Upper lobe of left lung (tissue), 6 donors: ENCODE measurements at regions not wholly inside any gene's neighbourhood (a gene's known extent, or its start where the extent isn't known, plus 50 kb on each side); places are given as distances from the start of the nearest gene placed in this dataset.

Experiments used
- ATAC-seq, 2 donors: fragments of 200-7000 bp; cut with Tn5 transposase; one replicate each; pipeline ENCODE4 v1.9.1; 2022; ENCODE audit warnings: mild to moderate bottlenecking in 2 of 2, moderate library complexity in 2 of 2; ENCODE audit not compliant: low FRiP score in 2 of 2
- DNase-seq, 2 donors: peaks; one replicate each; pipeline ENCODE4 v3.0.0-alpha.2; 2019 to 2020
- H3K27ac ChIP-seq, 4 donors: fragments of 200-600 bp; sonication (generic); one replicate each; pipeline ENCODE4 v1.5.1; 2016 to 2019
- H3K27me3 ChIP-seq, 4 donors: fragments of 200-600 bp; sonication (generic); one replicate each; pipeline ENCODE4 v1.5.1; 2017 to 2019
- H3K36me3 ChIP-seq, 4 donors: fragments of 200-600 bp; sonication (generic); one replicate each; pipeline ENCODE4 v1.5.1; 2016 to 2019
- H3K4me1 ChIP-seq, 4 donors: fragments of 200-600 bp; sonication (generic); one replicate each; pipeline ENCODE4 v1.5.1; 2018 to 2019
- H3K4me3 ChIP-seq, 4 donors: fragments of 200-600 bp; sonication (generic); one replicate each; pipeline ENCODE4 v1.5.1; 2017 to 2019; ENCODE audit warnings: mild to moderate bottlenecking in 2 of 4, moderate library complexity in 1 of 4
- H3K9me3 ChIP-seq, 4 donors: fragments of 200-600 bp; sonication (generic); one replicate each; pipeline ENCODE4 v1.5.1; 2018 to 2019
- CTCF ChIP-seq, 6 experiments: fragments of 450-650 bp in 4 of 6; fragments of 200-600 bp in 2 of 6; sonication (generic) in 2 of 6; IDR thresholded peaks; one replicate each; pipeline ENCODE4 v1.5.1; 2016 to 2019; ENCODE audit warnings: antibody characterized with exemption in 6 of 6
- EP300 ChIP-seq, 4 donors: sonication (generic); formaldehyde crosslinking; IDR thresholded peaks; one replicate each; pipeline ENCODE4 v1.5.1; 2017; ENCODE audit warnings: antibody characterized with exemption in 4 of 4, control low read depth in 2 of 4
- POLR2A ChIP-seq, 4 donors: fragments of 450-650 bp; IDR thresholded peaks; one replicate each; pipeline ENCODE4 v1.5.1; 2016 to 2017; ENCODE audit warnings: antibody characterized with exemption in 4 of 4, mild to moderate bottlenecking in 2 of 4
- POLR2AphosphoS5 ChIP-seq, 2 donors: sonication (generic); formaldehyde crosslinking; IDR thresholded peaks; one replicate each; pipeline ENCODE4 v1.5.1; 2017; ENCODE audit warnings: antibody characterized with exemption in 2 of 2
- WGBS, 2 donors: methylation state at CpG; one replicate each; pipeline ENCODE4 v1.1.5; 2017 to 2018; 5-methylcytosine and 5-hydroxymethylcytosine counted together
- donor health status: DM: no; HTN: no; CAD: no; lungs with moderate emphysema.
- donor health status: DM: no; HTN: yes; CAD: no; lungs with severe emphysema.

- TF ChIP-seq POLR2AphosphoS5 (IDR thresholded peaks at IDR 0.05) (no peak), CTCF (IDR thresholded peaks at IDR 0.05) (no peak)
- no peak for DNase-seq
- 93 to 95% methylated on average over 22 of the region's 22 CpGs for WGBS, 2 donors
- no peak for ATAC-seq
- Histone ChIP-seq H3K4me1 (no peaks in the 10 kb centered on the region), H3K4me3 (no peak overlapping the region), H3K36me3 (no peaks in the 10 kb centered on the region), H3K27me3 (no peaks in the 10 kb centered on the region), H3K27ac (no peak overlapping the region), H3K9me3 (peaks cover 0 to 4% (median 0%) of the 10 kb centered on the region in 4 donors)
These were observed 278.0 kb upstream of the HDAC4 start for GRCh38 chr2:239678666-239679296.

- TF ChIP-seq EP300 (IDR thresholded peaks at IDR 0.05) (no peak), CTCF (IDR thresholded peaks at IDR 0.05) (no peak), POLR2A (IDR thresholded peaks at IDR 0.05) (no peak), POLR2AphosphoS5 (IDR thresholded peaks at IDR 0.05) (no peak)
These were observed 277.3 kb upstream of the HDAC4 start for GRCh38 chr2:239678186-239678490.

GRCh38 chr2:239677453-239678185 is 276.8 kb upstream of the HDAC4 start:
- H3K9me3 ChIP-seq: peaks cover 0 to 4% (median 0%) of the 10 kb centered on the region in 4 donors
- H3K36me3 ChIP-seq: no peaks in the 10 kb centered on the region
- DNase-seq (peak in 1 of 2 donors; percentile 68), ATAC-seq (peak in 1 of 2 donors; percentile 26)
- H3K27me3 ChIP-seq: no peaks in the 10 kb centered on the region
- H3K4me1 ChIP-seq: no peaks in the 10 kb centered on the region
- H3K4me3 ChIP-seq: no peak overlapping the region
- 94 to 95% methylated on average over 20 to 21 of the region's 21 CpGs for WGBS, 2 donors
- H3K27ac ChIP-seq: no peak overlapping the region
- no peak for TF ChIP-seq POLR2A (IDR thresholded peaks at IDR 0.05)
- TF ChIP-seq POLR2AphosphoS5 (IDR thresholded peaks at IDR 0.05): no peak
- TF ChIP-seq EP300 (IDR thresholded peaks at IDR 0.05): no peak
- no peak for TF ChIP-seq CTCF (IDR thresholded peaks at IDR 0.05)

More at GRCh38 chr2:239678186-239678490, 277.3 kb upstream of the HDAC4 start:
- Histone ChIP-seq H3K27me3 (no peaks in the 10 kb centered on the region), H3K9me3 (peaks cover 0 to 4% (median 0%) of the 10 kb centered on the region in 4 donors), H3K4me1 (no peaks in the 10 kb centered on the region), H3K27ac (no peak overlapping the region), H3K36me3 (no peaks in the 10 kb centered on the region), H3K4me3 (no peak overlapping the region)
- DNase-seq: no peak
- ATAC-seq: no peak
- WGBS, 2 donors: 78 to 83% methylated on average over 7 to 8 of the region's 8 CpGs

- Histone ChIP-seq H3K27me3 (no peaks in the 10 kb centered on the region), H3K4me1 (no peaks in the 10 kb centered on the region), H3K9me3 (no peaks in the 10 kb centered on the region), H3K36me3 (no peaks in the 10 kb centered on the region), H3K27ac (no peak overlapping the region), H3K4me3 (no peak overlapping the region)
- no peak for DNase-seq
- TF ChIP-seq EP300 (IDR thresholded peaks at IDR 0.05) (no peak), POLR2A (IDR thresholded peaks at IDR 0.05) (no peak), CTCF (IDR thresholded peaks at IDR 0.05) (no peak), POLR2AphosphoS5 (IDR thresholded peaks at IDR 0.05) (no peak)
- WGBS, 2 donors: 76 to 88% methylated on average over 18 to 19 of the region's 19 CpGs
- no peak for ATAC-seq
These were observed 276.1 kb upstream of the HDAC4 start for GRCh38 chr2:239676716-239677452.
